ENCODE measurements at regions not wholly inside any gene's neighbourhood (a gene's known extent, or its start where the extent isn't known, plus 50 kb on each side); places are given as distances from the start of the nearest gene placed in this dataset.

DNA sequence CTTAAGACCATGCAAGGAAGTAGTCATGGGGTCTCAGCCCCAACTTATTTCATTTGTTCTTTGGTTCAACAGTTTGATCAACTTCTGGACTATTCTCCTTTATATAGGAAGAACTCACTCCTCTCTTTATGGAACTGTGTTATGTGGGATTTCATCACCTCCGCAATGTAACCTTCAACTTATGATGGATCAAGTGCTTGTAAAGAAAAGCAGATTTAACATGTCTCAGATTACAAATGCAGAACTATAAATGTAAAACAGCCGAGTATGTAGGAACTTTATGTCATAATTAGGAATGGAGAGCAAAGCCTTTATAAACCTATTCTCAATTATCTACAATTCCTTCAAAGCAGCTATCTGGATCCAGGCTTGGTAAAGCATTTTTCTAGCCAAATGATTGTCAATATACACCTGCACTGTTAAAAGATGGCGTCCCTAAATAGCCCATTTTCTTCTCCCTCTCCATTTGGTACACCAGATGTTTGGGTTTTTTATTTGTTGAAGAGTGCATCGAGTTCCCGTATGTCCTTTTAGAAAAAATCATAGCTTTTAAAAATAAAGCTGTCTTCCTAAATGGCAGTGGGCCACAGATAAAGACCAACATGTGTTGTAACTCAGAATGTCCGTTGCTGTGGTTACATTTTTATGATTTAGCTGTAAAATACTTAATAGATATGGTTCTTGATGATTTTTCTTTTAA is 985.1 kb upstream of the SLC35B3 start:
- H3K4me3 ChIP-seq = no peak overlapping the region
- no peaks in the 10 kb centered on the region for H3K36me3 ChIP-seq (ENCODE audit: control insufficient read depth in 4 of 4, insufficient read depth in 4 of 4, low read length in 4 of 4)
- H3K9ac ChIP-seq (ENCODE audit: insufficient read depth in 1 of 2, low read length in 2 of 2) = no peak overlapping the region
- no peaks in the 10 kb centered on the region for H3K27me3 ChIP-seq (ENCODE audit: control insufficient read depth in 3 of 3, insufficient read depth in 3 of 3, low read length in 2 of 3)
- no peaks in the 10 kb centered on the region for H3K9me3 ChIP-seq (ENCODE audit: control insufficient read depth in 4 of 4, insufficient read depth in 3 of 4, low read length in 3 of 4)
- H3K27ac ChIP-seq (ENCODE audit: low read depth in 1 of 2, low read length in 1 of 2) = no peak overlapping the region
- DNase-seq (peak in 2 of 3 donors; percentile 20 to 46), ATAC-seq (ENCODE audit: insufficient read depth, low FRiP score) (no peak)
- TF ChIP-seq, protein P1, sequence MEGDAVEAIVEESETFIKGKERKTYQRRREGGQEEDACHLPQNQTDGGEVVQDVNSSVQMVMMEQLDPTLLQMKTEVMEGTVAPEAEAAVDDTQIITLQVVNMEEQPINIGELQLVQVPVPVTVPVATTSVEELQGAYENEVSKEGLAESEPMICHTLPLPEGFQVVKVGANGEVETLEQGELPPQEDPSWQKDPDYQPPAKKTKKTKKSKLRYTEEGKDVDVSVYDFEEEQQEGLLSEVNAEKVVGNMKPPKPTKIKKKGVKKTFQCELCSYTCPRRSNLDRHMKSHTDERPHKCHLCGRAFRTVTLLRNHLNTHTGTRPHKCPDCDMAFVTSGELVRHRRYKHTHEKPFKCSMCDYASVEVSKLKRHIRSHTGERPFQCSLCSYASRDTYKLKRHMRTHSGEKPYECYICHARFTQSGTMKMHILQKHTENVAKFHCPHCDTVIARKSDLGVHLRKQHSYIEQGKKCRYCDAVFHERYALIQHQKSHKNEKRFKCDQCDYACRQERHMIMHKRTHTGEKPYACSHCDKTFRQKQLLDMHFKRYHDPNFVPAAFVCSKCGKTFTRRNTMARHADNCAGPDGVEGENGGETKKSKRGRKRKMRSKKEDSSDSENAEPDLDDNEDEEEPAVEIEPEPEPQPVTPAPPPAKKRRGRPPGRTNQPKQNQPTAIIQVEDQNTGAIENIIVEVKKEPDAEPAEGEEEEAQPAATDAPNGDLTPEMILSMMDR (IDR thresholded peaks at IDR 0.05; ENCODE audit: control extremely low read depth, extremely low read depth) = no peak
- WGBS, 2 donors = 66 to 69% methylated on average over 6 of the region's 6 CpGs
- peaks cover 0 to 10% (median 0%) of the 10 kb centered on the region in 5 donors for H3K4me1 ChIP-seq (ENCODE audit: control insufficient read depth in 5 of 5, insufficient read depth in 5 of 5, low read length in 5 of 5)

GRCh38 chr6:9417400-9417799 is 982.1 kb upstream of the SLC35B3 start:
- Histone ChIP-seq H3K9me3 (ENCODE audit: control insufficient read depth in 4 of 4, insufficient read depth in 3 of 4, low read length in 3 of 4) (no peaks in the 10 kb centered on the region), H3K9ac (ENCODE audit: insufficient read depth in 1 of 2, low read length in 2 of 2) (no peak overlapping the region), H3K4me3 (no peak overlapping the region), H3K27me3 (ENCODE audit: control insufficient read depth in 3 of 3, insufficient read depth in 3 of 3, low read length in 2 of 3) (no peaks in the 10 kb centered on the region), H3K36me3 (ENCODE audit: control insufficient read depth in 4 of 4, insufficient read depth in 4 of 4, low read length in 4 of 4) (no peaks in the 10 kb centered on the region), H3K27ac (ENCODE audit: low read depth in 1 of 2, low read length in 1 of 2) (no peak overlapping the region), H3K4me1 (ENCODE audit: control insufficient read depth in 5 of 5, insufficient read depth in 5 of 5, low read length in 5 of 5) (peaks cover 0 to 10% (median 0%) of the 10 kb centered on the region in 5 donors)
- DNase-seq = no peak
- TF ChIP-seq, protein P1 (IDR thresholded peaks at IDR 0.05; ENCODE audit: control extremely low read depth, extremely low read depth) = no peak
- WGBS, 2 donors = 68 to 74% methylated on average over 2 of the region's 2 CpGs
- no peak for ATAC-seq (ENCODE audit: insufficient read depth, low FRiP score)

GRCh38 chr6:9412951-9413559 is 977.7 kb upstream of the SLC35B3 start:
- no peaks in the 10 kb centered on the region for H3K27me3 ChIP-seq (ENCODE audit: control insufficient read depth in 3 of 3, insufficient read depth in 3 of 3, low read length in 2 of 3)
- no peak overlapping the region for H3K27ac ChIP-seq (ENCODE audit: low read depth in 1 of 2, low read length in 1 of 2)
- no peak overlapping the region for H3K9ac ChIP-seq (ENCODE audit: insufficient read depth in 1 of 2, low read length in 2 of 2)
- no peaks in the 10 kb centered on the region for H3K36me3 ChIP-seq (ENCODE audit: control insufficient read depth in 4 of 4, insufficient read depth in 4 of 4, low read length in 4 of 4)
- H3K4me1 ChIP-seq (ENCODE audit: control insufficient read depth in 5 of 5, insufficient read depth in 5 of 5, low read length in 5 of 5) = no peaks in the 10 kb centered on the region
- no peaks in the 10 kb centered on the region for H3K9me3 ChIP-seq (ENCODE audit: control insufficient read depth in 4 of 4, insufficient read depth in 3 of 4, low read length in 3 of 4)
- 21 to 28% methylated on average over 5 of the region's 5 CpGs for WGBS, 2 donors
- H3K4me3 ChIP-seq = no peak overlapping the region
- TF ChIP-seq, protein P1 (IDR thresholded peaks at IDR 0.05; ENCODE audit: control extremely low read depth, extremely low read depth) = no peak
- ATAC-seq (ENCODE audit: insufficient read depth, low FRiP score) (no peak), DNase-seq (peak in 1 of 3 donors; percentile 16)
